Type B pancreatic cell (in vitro differentiated cells): ENCODE measurements at regions not wholly inside any gene's neighbourhood (a gene's known extent, or its start where the extent isn't known, plus 50 kb on each side); places are given as distances from the start of the nearest gene placed in this dataset.

Source experiments
- DNase-seq: peaks from one replicate; pipeline ENCODE4 v3.0.0; 2021; ENCODE audit warnings: mixed read lengths; ENCODE audit not compliant: unreplicated experiment; ENCODE audit errors: extremely low spot score
- H3K27ac Mint-ChIP-seq: 2 replicates; pipeline ENCODE4 v1.8.0; 2021; ENCODE audit warnings: mild to moderate bottlenecking, mixed read lengths
- H3K27me3 Mint-ChIP-seq: 2 replicates; pipeline ENCODE4 v1.8.0; 2021; ENCODE audit warnings: mixed read lengths
- H3K36me3 Mint-ChIP-seq: 2 replicates; pipeline ENCODE4 v1.8.0; 2021; ENCODE audit warnings: mixed read lengths
- H3K4me1 Mint-ChIP-seq: one replicate; pipeline ENCODE4 v1.8.0; 2021; ENCODE audit warnings: mixed read lengths; ENCODE audit not compliant: unreplicated experiment
- H3K4me3 Mint-ChIP-seq: 2 replicates; pipeline ENCODE4 v1.8.0; 2021; ENCODE audit warnings: mild to moderate bottlenecking, mixed read lengths
- H3K9me3 Mint-ChIP-seq: 2 replicates; pipeline ENCODE4 v1.8.0; 2021; ENCODE audit warnings: mixed read lengths
- CTCF ChIP-seq: fragments of 200-600 bp; sonication (generic); conservative IDR thresholded peaks from 2 replicates; pipeline ENCODE4 v1.5.0; 2021; ENCODE audit warnings: antibody characterized with exemption, mild to moderate bottlenecking

GRCh38 chr4:143046454-143046853 is 138.3 kb upstream of the USP38 start:
- Mint-ChIP-seq H3K4me1 (no peaks in the 10 kb centered on the region), H3K27ac (no peak overlapping the region), H3K27me3 (no peaks in the 10 kb centered on the region), H3K9me3 (no peaks in the 10 kb centered on the region), H3K4me3 (no peak overlapping the region), H3K36me3 (no peaks in the 10 kb centered on the region)
- no peak for TF ChIP-seq CTCF
- no peak for DNase-seq

- no peak overlapping the region for H3K4me3 Mint-ChIP-seq
- DNase-seq = no peak
- H3K27ac Mint-ChIP-seq = no peak overlapping the region
- no peak for TF ChIP-seq CTCF
- H3K4me1 Mint-ChIP-seq = no peaks in the 10 kb centered on the region
- H3K36me3 Mint-ChIP-seq = no peaks in the 10 kb centered on the region
- H3K9me3 Mint-ChIP-seq = no peaks in the 10 kb centered on the region
- no peaks in the 10 kb centered on the region for H3K27me3 Mint-ChIP-seq
These were observed 137.8 kb upstream of the USP38 start for GRCh38 chr4:143046906-143047305.

- no peak for DNase-seq
- Mint-ChIP-seq H3K36me3 (no peaks in the 10 kb centered on the region), H3K9me3 (no peaks in the 10 kb centered on the region), H3K4me1 (no peaks in the 10 kb centered on the region), H3K27me3 (no peaks in the 10 kb centered on the region), H3K4me3 (no peak overlapping the region), H3K27ac (no peak overlapping the region)
- TF ChIP-seq CTCF = no peak
These were observed 129.7 kb upstream of the USP38 start for GRCh38 chr4:143054971-143055370.

- H3K27ac Mint-ChIP-seq = no peak overlapping the region
- H3K27me3 Mint-ChIP-seq = no peaks in the 10 kb centered on the region
- no peaks in the 10 kb centered on the region for H3K9me3 Mint-ChIP-seq
- H3K4me3 Mint-ChIP-seq = no peak overlapping the region
- no peaks in the 10 kb centered on the region for H3K36me3 Mint-ChIP-seq
- no peak for TF ChIP-seq CTCF
- DNase-seq = no peak
- H3K4me1 Mint-ChIP-seq = no peaks in the 10 kb centered on the region
These were observed 128.7 kb upstream of the USP38 start for GRCh38 chr4:143055997-143056396.

- no peaks in the 10 kb centered on the region for H3K36me3 Mint-ChIP-seq
- no peak overlapping the region for H3K4me3 Mint-ChIP-seq
- peaks cover 14% of the 10 kb centered on the region for H3K9me3 Mint-ChIP-seq
- no peaks in the 10 kb centered on the region for H3K27me3 Mint-ChIP-seq
- TF ChIP-seq CTCF = no peak
- H3K4me1 Mint-ChIP-seq = no peaks in the 10 kb centered on the region
- no peak overlapping the region for H3K27ac Mint-ChIP-seq
- no peak for DNase-seq
These were observed 113.4 kb upstream of the USP38 start for GRCh38 chr4:143071351-143071750.

- no peak for DNase-seq
- Mint-ChIP-seq H3K27ac (no peak overlapping the region), H3K36me3 (no peaks in the 10 kb centered on the region), H3K4me3 (no peak overlapping the region), H3K9me3 (peaks cover 9% of the 10 kb centered on the region), H3K27me3 (no peaks in the 10 kb centered on the region), H3K4me1 (no peaks in the 10 kb centered on the region)
- no peak for TF ChIP-seq CTCF
These were observed 108.0 kb upstream of the USP38 start for GRCh38 chr4:143076723-143077122.
